ENCODE measurements at regions not wholly inside any gene's neighbourhood (a gene's known extent, or its start where the extent isn't known, plus 50 kb on each side); places are given as distances from the start of the nearest gene placed in this dataset.
A peak's percentile ranks its signal among the peaks of the same experiment; 100 is the strongest.

GRCh38 chr7:25455683-25456251 is 227.5 kb upstream of the NPVF start:
- peaks cover 0 to 29% (median 15%) of the 10 kb centered on the region in 4 donors for H3K4me1 ChIP-seq
- H3K27me3 ChIP-seq: no peaks in the 10 kb centered on the region
- no peak overlapping the region for H3K4me3 ChIP-seq
- H3K36me3 ChIP-seq: no peaks in the 10 kb centered on the region
- TF ChIP-seq POLR2A (IDR thresholded peaks at IDR 0.05) (no peak), CTCF (IDR thresholded peaks at IDR 0.05) (no peak), POLR2AphosphoS5 (IDR thresholded peaks at IDR 0.05) (no peak), EP300 (IDR thresholded peaks at IDR 0.05) (no peak)
- intact Hi-C loops (cut with DNase I): loop anchor here (5.0 kb wide), 2 partner anchors 63 to 397 kb away; no protein-coding TSS in a partner anchor
- no peak for DNase-seq
- peak overlapping the region in 1 of 4 donors; percentile 61 for H3K27ac ChIP-seq
- WGBS, 2 donors: 90 to 94% methylated on average over 10 of the region's 10 CpGs
- no peaks in the 10 kb centered on the region for H3K9me3 ChIP-seq

GRCh38 chr7:25456467-25457171 is 228.3 kb upstream of the NPVF start:
- no peaks in the 10 kb centered on the region for H3K9me3 ChIP-seq
- DNase-seq: peak; percentile 68
- no peaks in the 10 kb centered on the region for H3K27me3 ChIP-seq
- peak overlapping the region in 3 of 4 donors; percentile 50 to 61 (median 56) for H3K27ac ChIP-seq
- no peak overlapping the region for H3K4me3 ChIP-seq
- peaks cover 0 to 29% (median 15%) of the 10 kb centered on the region in 4 donors for H3K4me1 ChIP-seq
- WGBS, 2 donors: 30 to 58% methylated on average over 8 of the region's 8 CpGs
- no peaks in the 10 kb centered on the region for H3K36me3 ChIP-seq
- intact Hi-C loops (cut with DNase I): loop anchor here (5.0 kb wide), 2 partner anchors 64 to 396 kb away; no protein-coding TSS in a partner anchor
- TF ChIP-seq POLR2A (IDR thresholded peaks at IDR 0.05) (no peak), CTCF (IDR thresholded peaks at IDR 0.05) (no peak), POLR2AphosphoS5 (IDR thresholded peaks at IDR 0.05) (peak in 2 of 4 donors; percentile 33 to 69), EP300 (IDR thresholded peaks at IDR 0.05) (peak in 1 of 4 donors; percentile 9)

- intact Hi-C loops (cut with DNase I): loop anchor here (5.0 kb wide), 2 partner anchors 67 to 393 kb away; no protein-coding TSS in a partner anchor
- Histone ChIP-seq H3K36me3 (no peaks in the 10 kb centered on the region), H3K27me3 (no peaks in the 10 kb centered on the region), H3K27ac (no peak overlapping the region), H3K4me3 (no peak overlapping the region), H3K9me3 (no peaks in the 10 kb centered on the region), H3K4me1 (peaks cover 0 to 27% (median 15%) of the 10 kb centered on the region in 4 donors)
- DNase-seq: no peak
- TF ChIP-seq POLR2A (IDR thresholded peaks at IDR 0.05) (no peak), CTCF (IDR thresholded peaks at IDR 0.05) (no peak), EP300 (IDR thresholded peaks at IDR 0.05) (no peak), POLR2AphosphoS5 (IDR thresholded peaks at IDR 0.05) (no peak)
Observed at GRCh38 chr7:25459057-25459456, 230.8 kb upstream of the NPVF start.

GRCh38 chr7:25460433-25460832 is 232.1 kb upstream of the NPVF start:
- Histone ChIP-seq H3K9me3 (no peaks in the 10 kb centered on the region), H3K4me1 (peaks cover 0 to 19% (median 14%) of the 10 kb centered on the region in 4 donors), H3K27me3 (no peaks in the 10 kb centered on the region), H3K27ac (no peak overlapping the region), H3K4me3 (no peak overlapping the region), H3K36me3 (no peaks in the 10 kb centered on the region)
- no peak for DNase-seq
- TF ChIP-seq EP300 (IDR thresholded peaks at IDR 0.05): no peak
- TF ChIP-seq CTCF (IDR thresholded peaks at IDR 0.05): no peak
- no peak for TF ChIP-seq POLR2A (IDR thresholded peaks at IDR 0.05)
- TF ChIP-seq POLR2AphosphoS5 (IDR thresholded peaks at IDR 0.05): no peak
- intact Hi-C loops (cut with DNase I): loop anchor here (5.0 kb wide), 1 partner anchor 42 kb away; no protein-coding TSS in a partner anchor
- WGBS, 2 donors: 30 to 68% methylated on average over 5 of the region's 5 CpGs

Measured in sigmoid colon (tissue), 6 donors.